HUDEP-2 (cell line): ENCODE measurements at regions not wholly inside any gene's neighbourhood (a gene's known extent, or its start where the extent isn't known, plus 50 kb on each side); places are given as distances from the start of the nearest gene placed in this dataset.

ENCODE experiments used
- DNase-seq, 76 experiments: peaks; one replicate each; lab custom pipeline; 2025; ENCODE audit not compliant: unreplicated experiment in 76 of 76; lab: John Stamatoyannopoulos, UW

- no peak for DNase-seq
Measured at GRCh38 chr3:59547874-59548273, 498.0 kb upstream of the CFAP20DC start.

- no peak for DNase-seq
Measured at GRCh38 chr3:59546522-59546921, 496.7 kb upstream of the CFAP20DC start.

- DNase-seq = no peak
Measured at GRCh38 chr3:59545374-59545773, 495.5 kb upstream of the CFAP20DC start.

GRCh38 chr3:59542276-59542675 lies 492.5 kb upstream of the CFAP20DC start:
- peak in 51 of 76 experiments; percentile 3 to 78 (median 24) for DNase-seq

GRCh38 chr3:59540696-59541095 lies 490.9 kb upstream of the CFAP20DC start:
- DNase-seq = no peak

- DNase-seq = no peak
Measured at GRCh38 chr3:59540241-59540640, 490.4 kb upstream of the CFAP20DC start.

GRCh38 chr3:59538753-59539432 lies 489.1 kb upstream of the CFAP20DC start:
- DNase-seq = no peak

GRCh38 chr3:59535791-59536221 lies 486.0 kb upstream of the CFAP20DC start:
- no peak for DNase-seq

GRCh38 chr3:59531994-59532393 lies 482.2 kb upstream of the CFAP20DC start:
- DNase-seq = no peak

- DNase-seq = no peak
Measured at GRCh38 chr3:59531066-59531745, 481.4 kb upstream of the CFAP20DC start.

GRCh38 chr3:59528251-59528650 lies 478.4 kb upstream of the CFAP20DC start:
- DNase-seq = no peak

GRCh38 chr3:59527493-59527892 lies 477.7 kb upstream of the CFAP20DC start:
- no peak for DNase-seq

- DNase-seq = no peak
Measured at GRCh38 chr3:59526999-59527398, 477.2 kb upstream of the CFAP20DC start.

- DNase-seq = no peak
Measured at GRCh38 chr3:59522550-59522949, 472.7 kb upstream of the CFAP20DC start.

GRCh38 chr3:59519094-59519493 lies 469.3 kb upstream of the CFAP20DC start:
- DNase-seq = no peak

GRCh38 chr3:59518283-59519055 lies 468.6 kb upstream of the CFAP20DC start:
- peak in 17 of 76 experiments; percentile 1 to 72 (median 17) for DNase-seq

- no peak for DNase-seq
Measured at GRCh38 chr3:59517388-59517787, 467.6 kb upstream of the CFAP20DC start.

GRCh38 chr3:59515966-59516365 lies 466.1 kb upstream of the CFAP20DC start:
- DNase-seq = no peak

GRCh38 chr3:59514865-59515482 lies 465.1 kb upstream of the CFAP20DC start:
- peak in 5 of 76 experiments; percentile 1 to 58 (median 31) for DNase-seq

- DNase-seq = no peak
Measured at GRCh38 chr3:59513570-59513969, 463.7 kb upstream of the CFAP20DC start.

GRCh38 chr3:59512066-59512465 lies 462.2 kb upstream of the CFAP20DC start:
- no peak for DNase-seq
